Activated naive CD4-positive, alpha-beta T cell (primary cell): ENCODE measurements at regions not wholly inside any gene's neighbourhood (a gene's known extent, or its start where the extent isn't known, plus 50 kb on each side); places are given as distances from the start of the nearest gene placed in this dataset.

ENCODE experiments used
- DNase-seq, 4 experiments: peaks; one replicate each; lab custom pipeline; 2025; lab: John Stamatoyannopoulos, UW

DNA sequence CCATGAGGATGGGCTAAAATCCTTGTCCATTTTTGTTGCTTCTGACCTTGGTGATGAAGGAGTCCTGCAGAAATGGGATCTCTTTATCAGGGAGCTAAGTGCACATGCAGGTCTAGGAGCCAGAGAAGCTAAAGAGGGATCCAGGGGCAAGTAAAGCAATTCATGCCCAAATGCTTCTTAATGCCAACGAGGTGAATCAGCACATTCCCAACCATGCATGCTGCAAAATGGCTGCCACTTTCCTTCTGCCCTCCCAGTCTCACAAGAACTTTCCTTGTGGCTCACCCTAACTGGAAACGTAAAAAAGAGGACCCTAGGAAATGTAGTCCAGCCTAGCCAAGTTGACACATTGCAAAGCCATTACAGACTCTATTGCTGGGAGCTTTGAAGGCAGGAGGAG lies 298.4 kb downstream of the MAFB start:
- DNase-seq = no peak

- DNase-seq = no peak
These were observed 318.2 kb downstream of the MAFB start for GRCh38 chr20:40370800-40371199.

- no peak for DNase-seq
These were observed 320.2 kb downstream of the MAFB start for GRCh38 chr20:40368876-40369275.

- DNase-seq = no peak
These were observed 327.1 kb downstream of the MAFB start for GRCh38 chr20:40361916-40362315.

DNA sequence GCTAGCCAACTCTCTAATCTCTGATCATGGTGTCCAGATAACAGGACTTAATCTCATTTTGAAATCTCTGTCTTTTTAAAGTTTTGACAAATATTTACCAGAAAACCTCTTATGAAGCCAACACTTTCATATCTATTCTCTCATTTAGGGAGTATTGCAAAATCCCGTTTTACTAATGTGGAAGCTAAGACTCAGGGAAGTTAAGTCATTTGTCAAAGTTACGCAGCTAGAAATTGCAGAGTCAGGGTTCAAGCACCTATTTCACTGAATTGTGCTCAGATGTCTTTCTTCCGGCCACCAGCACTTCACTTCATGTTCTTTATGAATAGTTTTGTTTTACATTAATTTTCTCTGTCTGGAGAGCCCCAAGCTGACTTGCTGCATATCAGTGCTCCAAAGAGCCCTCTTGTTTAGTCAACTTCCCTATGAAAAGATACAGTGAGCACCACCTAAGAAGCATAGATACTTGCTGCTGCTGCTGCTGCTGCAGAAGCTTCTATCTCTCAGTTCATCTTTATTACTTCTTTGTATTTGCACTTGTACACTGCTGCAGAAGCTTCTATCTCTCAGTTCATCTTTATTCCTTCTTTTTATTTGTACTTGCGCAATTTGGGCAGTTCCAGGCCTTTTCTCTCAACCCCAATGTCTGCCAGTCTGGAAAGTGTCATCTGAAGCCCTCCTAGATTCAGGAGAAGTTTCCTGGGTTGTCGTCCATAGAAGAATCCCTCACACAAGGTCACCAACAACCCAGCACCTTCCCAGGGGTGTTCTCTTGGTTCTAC lies 329.7 kb downstream of the MAFB start:
- no peak for DNase-seq

DNA sequence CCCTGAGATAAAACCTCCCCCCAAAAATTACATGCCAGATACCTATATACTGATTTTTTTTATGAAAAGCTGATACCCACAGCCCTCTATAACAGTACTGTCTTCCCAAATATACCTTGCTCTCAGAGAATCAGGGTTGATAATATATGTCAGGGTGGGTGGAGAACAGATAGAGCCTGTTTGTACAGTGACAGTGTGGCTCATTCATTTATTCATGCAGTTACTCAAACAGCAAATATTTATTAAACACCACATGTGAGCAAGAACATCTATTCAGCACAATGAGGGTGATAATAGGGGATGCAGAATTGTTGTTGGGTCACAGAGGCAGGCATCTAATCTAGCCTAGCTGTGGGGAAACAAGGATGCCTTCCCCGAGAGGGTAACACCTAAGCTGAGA lies 334.2 kb downstream of the MAFB start:
- no peak for DNase-seq

DNA sequence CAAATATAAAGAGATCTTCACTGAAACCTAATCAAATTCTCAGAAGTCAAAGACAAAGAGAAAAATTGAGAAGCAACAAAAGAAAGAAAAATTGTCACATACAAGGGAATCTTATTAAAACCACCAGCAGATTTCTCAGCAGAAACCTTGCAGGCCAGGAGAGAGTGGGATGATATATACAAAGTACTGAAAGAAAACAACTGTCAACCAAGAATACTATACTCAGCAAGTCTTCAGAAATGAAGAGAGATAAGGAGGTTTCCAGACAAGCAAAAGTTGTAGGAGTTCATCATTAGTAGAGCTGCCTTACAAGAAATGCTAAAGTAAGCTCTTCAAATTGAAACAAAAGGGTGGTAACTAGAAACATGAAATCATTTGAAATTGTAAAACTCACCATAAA lies 345.6 kb downstream of the MAFB start:
- DNase-seq = no peak

DNA sequence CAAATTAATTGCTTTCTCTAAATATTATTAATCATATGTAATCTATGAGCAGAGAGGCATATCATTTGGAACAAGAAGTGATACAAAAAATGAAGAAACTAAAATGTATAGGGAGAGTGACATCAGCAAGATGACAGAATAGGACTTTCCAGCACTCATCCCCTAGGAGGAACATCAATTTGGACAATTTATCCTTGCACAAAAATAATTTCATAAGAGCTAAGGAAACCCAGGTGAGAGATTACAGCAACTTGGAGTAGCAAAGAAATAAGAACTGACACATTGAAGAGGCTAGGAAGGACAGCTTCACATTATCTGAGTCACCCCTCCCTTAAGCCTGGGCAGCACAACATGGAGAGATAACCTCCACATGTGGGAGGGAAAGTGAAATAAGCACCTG lies 347.5 kb downstream of the MAFB start:
- no peak for DNase-seq

DNA sequence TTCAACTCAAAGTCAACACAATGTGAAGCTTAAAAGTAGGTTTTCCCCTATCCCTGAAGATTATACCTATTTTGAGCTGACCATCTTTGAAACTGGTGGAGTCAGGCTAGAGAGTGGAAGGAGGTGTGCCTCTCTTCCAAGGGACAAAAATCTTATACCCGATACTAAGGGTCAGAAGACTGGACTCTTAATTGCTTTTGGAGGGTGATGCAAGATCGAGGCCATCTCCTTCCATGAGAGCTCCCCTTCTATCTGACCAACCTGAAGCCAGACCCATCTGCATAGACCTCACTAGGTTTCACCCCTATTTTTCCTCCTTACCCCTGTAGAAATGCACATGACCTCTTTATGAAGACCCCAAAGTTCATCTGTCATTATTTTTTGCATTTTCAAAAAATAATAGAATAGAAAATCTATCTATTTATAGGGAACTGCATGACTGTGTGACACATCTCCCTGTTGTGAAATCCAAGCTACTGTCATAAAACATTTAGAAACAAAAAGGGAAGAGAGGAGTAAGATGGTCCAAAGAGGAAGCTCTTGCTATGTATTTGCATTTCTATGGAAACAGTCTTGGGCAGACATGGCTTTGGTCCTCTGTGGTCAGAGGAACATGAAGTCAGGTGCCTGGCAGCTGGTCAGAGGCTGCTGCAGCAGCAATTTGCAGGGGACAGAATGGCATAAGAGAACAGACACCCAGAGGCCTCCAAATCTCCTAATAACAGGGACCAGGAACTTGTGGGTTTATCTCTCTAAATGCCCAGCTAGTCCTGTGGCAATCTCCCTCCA lies 349.2 kb downstream of the MAFB start:
- no peak for DNase-seq

DNA sequence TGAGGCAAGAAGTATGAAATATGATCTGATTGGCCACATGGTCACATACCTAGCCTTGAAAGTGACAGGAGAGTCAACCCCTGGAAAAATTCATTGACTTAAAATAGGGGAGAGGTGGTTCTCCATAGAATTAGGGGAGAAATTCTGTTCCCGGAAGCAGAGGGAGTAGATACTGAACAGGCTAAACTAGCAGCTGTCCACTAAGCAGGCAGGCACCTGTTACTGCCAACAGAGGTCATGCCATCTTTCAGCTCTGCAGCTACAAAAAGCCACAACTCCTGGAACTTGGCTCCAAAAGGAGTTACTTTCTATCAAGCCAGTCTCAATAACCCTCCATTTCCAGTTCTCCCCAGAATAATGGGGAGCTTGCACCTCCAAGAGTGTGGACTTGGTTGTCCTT lies 352.5 kb downstream of the MAFB start:
- DNase-seq = no peak

- no peak for DNase-seq
These were observed 353.1 kb downstream of the MAFB start for GRCh38 chr20:40335901-40336351.

DNA sequence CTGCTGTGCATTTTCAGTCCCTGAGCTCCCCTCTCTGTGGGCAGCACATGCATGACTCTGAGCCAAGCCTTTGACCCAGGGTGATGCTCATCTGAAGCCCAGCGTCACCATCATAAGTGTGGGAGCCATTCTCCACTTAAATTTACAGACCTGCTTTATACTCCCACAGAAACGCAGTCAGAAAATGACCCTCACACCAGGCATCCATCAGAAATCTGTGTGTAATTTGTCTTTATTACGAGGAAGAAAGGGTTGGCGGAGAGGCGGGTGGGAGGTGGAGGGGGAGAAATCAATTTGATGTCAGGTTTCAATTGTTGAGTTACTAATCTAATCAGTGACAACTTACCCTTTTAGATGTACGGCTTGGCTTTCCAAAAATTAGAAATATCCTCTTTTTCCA lies 353.6 kb downstream of the MAFB start:
- DNase-seq = no peak

GRCh38 chr20:40333591-40333990 lies 355.4 kb downstream of the MAFB start:
- DNase-seq = no peak

DNA sequence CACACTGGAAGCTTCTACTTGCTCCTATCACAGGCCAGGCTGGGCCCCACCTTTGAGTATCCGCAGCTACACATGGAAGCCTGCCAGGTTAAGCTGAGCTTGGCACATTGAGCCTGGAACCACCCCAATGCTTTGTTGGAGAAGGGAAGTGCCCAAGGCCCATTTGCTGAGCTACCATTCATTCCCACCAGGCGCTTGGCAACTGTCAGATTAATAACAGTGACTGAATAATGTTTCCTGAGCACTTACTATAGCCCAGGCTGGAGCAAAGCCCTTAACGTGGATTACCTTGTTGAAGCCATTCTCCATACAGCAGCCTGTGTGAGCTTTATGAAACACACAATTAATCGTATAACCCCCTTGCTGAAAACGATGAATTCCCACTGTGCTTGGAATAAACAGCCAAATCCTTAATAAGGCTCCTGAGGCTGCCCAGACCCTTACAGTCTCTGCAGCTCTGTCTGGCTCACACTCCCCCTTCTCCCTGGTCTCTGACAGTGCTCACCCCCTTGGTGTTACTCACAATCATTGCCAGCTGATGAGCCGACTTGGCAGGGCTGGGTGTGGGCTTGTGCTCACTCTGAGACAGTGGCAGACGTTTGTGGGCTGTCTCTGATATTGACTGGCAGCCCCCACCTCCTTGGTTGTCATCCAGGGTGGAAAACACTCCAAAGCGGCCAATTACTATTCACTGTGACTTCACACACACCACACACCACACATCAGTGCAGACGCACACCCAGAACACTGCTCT lies 357.1 kb downstream of the MAFB start:
- DNase-seq = no peak

GRCh38 chr20:40331249-40331648 lies 357.8 kb downstream of the MAFB start:
- DNase-seq = no peak

GRCh38 chr20:40329321-40329720 lies 359.7 kb downstream of the MAFB start:
- no peak for DNase-seq

DNA sequence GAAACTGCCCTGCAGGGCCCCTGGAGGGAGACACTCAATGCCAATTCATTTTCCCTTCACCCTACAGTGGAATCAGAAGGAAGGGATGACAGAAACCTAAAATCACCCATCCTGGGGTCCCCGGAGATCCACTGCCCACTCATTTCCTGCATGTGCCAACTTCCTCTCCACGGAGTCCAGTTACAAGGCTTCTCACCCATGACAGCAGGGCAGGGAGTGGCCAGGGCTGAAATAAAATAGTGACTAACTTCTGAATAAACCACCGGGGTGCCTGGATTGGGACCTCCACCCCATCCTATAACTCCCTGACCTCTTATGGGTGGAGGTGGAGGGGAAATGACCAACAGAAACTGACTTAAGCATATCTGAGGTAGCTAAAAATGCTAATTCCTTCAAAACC lies 362.3 kb downstream of the MAFB start:
- no peak for DNase-seq

- DNase-seq = no peak
These were observed 363.9 kb downstream of the MAFB start for GRCh38 chr20:40325006-40325568.

- DNase-seq = no peak
These were observed 365.7 kb downstream of the MAFB start for GRCh38 chr20:40323361-40323794.

DNA sequence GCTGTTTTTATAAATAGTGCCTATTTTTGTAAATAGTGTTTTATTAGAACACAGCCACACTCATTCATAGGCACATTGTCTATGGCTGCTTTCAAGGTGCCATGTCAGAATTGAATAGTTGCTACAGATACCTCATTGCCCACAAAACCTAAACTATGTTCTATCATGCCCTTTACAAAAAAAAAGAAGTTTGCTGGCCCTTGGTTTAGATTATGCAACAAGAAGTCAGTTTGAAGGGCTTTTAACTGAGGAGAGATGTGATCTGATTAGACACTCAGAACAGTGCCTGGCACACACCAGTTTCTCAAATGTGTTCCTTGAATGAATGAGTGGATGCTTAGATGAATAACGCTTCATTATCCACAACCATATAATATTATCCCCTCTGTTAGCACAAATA lies 366.1 kb downstream of the MAFB start:
- DNase-seq = no peak

- no peak for DNase-seq
These were observed 368.5 kb downstream of the MAFB start for GRCh38 chr20:40320517-40321011.
